ENCODE measurements at regions not wholly inside any gene's neighbourhood (a gene's known extent, or its start where the extent isn't known, plus 50 kb on each side); places are given as distances from the start of the nearest gene placed in this dataset.
A peak's percentile ranks its signal among the peaks of the same experiment; 100 is the strongest.

- DNase-seq: no peak
These were observed 399.1 kb downstream of the GXYLT1 start for GRCh38 chr12:41745593-41745992.

GRCh38 chr12:41743835-41744234, 400.8 kb downstream of the GXYLT1 start:
- no peak for DNase-seq

- no peak for DNase-seq
These were observed 405.6 kb downstream of the GXYLT1 start for GRCh38 chr12:41739066-41739465.

DNA sequence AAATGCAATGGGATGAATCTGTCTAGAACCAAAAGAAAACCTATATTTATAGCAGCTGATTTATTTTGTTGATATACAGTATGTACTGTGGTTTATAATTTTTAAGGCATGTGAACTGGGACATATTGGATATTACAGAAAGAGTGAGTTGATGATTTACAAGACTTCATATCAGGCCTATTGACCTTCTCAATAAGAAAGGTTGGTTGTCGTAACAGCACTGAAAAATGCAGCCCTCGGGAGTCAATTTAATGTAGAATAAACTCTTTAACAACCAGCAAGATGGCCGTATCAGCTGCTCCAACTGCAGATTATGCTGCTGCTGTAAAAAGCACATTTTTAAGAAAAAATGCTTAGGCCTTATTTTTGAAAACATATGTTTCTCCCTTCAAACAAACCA, 407.3 kb downstream of the GXYLT1 start:
- DNase-seq: no peak

- DNase-seq: no peak
These were observed 408.2 kb downstream of the GXYLT1 start for GRCh38 chr12:41736436-41736835.

- DNase-seq: no peak
These were observed 413.0 kb downstream of the GXYLT1 start for GRCh38 chr12:41731691-41732090.

DNA sequence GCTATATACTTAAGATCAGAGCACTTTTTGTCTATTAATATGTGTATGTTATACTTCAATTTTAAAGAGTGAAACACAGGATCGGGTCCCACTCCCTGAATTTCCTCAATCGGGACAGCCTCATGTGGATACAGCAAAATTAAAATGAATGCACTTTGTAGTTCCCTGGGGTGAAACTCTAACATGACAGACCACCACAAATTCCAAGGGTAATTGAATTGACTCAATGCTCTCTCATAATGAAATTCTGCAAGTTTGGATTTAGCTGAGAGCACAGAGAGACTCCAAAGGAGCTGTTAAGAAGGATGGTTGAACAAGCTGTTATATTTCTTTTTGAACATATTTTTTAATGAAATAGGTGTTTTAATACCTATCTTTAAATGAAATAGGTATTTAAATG, 413.6 kb downstream of the GXYLT1 start:
- DNase-seq: no peak

GRCh38 chr12:41724216-41724615, 420.5 kb downstream of the GXYLT1 start:
- DNase-seq: no peak

DNA sequence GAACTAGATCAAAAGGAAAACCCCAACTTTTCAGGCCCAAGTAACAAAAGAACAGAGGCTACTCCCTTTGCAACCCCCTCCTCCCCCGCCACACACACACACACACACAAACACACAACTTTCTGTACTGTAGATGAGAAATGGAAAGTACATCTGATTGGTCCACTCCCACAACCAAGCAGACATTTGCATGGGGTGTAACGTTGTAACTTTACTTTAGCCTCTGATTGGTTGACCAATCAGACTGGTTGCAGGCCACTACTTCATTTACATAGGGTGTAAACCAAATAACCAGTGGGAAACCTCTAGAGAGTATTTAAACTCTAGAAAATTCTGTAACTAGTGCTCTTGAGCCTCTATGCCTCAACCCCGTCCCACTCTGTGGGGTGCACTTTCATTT, 425.5 kb downstream of the GXYLT1 start:
- DNase-seq: no peak

GRCh38 chr12:41715256-41715655, 429.4 kb downstream of the GXYLT1 start:
- DNase-seq: no peak

DNA sequence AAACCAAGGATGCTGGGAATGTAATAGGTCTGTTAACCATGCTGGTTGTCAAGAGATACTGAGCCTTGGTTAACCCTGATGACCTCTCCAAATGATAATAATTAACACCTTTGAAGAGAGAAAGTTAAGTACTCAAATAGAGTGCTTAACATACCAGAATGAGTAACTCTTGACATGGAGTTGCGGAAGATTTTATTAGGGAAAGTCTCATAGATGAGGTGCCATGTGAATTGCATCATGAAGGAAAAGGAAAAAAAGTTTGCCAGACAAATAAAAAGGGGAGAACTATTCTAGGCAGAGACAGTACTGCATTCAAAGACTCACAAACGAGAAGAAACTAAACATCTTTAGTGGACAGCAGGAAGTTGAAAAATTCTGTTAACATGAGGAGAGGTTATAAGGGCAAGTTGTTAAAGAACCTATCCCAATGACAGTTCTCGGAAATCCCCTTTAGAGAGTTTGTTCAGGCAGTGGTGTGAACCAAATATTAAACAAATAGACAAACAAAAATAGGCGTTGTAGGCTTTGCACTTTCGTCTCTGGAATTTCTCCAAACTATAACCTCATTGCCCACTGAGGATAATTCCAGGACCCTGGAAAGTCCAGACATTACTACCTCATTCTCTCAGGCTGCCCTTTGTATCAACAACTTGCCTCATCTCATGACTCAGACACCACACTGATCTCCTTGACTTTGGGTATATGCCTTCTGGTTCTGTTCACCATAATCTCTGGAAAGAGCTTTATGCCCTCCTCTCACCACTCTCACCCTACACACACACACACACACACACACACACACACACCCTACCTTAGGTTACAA, 435.0 kb downstream of the GXYLT1 start:
- DNase-seq: no peak

GRCh38 chr12:41709012-41709411, 435.7 kb downstream of the GXYLT1 start:
- DNase-seq: no peak

DNA sequence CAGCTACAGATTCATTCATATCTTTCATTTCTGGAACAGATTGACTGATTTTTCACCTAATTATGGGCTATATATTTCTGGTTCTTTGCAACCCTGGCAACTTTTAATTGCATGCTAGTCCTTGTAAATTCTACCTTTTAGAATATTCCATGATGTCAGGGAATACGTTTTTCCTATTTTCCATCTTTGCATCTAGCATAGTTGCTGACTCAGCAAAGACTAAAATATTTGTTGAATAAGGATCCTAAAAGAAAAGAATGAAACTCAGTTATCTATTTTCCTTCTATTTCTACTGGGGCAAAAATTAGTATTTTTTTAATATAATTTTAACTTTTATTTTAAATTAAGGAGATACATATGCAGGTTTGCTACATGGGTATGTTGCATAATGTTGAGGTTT, 438.3 kb downstream of the GXYLT1 start:
- DNase-seq: no peak

- DNase-seq: no peak
These were observed 442.6 kb downstream of the GXYLT1 start for GRCh38 chr12:41701943-41702601.

GRCh38 chr12:41700940-41701339, 443.7 kb downstream of the GXYLT1 start:
- DNase-seq: no peak

DNA sequence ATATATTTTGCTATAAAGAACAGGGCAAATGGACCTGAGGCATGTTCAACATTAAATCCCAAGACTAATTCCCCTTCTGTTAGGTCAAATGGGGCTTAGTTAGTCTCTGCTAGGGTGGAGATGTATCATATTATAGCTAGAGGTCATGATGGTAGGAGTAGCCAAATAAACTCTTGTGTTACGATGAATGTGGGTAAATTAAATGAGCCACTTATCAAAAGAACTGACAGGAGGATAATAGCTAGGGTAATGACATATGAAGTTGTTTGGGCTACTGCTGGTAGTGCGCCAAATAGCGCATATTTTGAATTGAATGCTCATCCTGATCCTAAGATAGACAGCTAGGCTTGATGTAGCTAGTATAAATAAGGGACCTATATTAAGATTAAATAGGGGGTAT, 445.0 kb downstream of the GXYLT1 start:
- no peak for DNase-seq

DNA sequence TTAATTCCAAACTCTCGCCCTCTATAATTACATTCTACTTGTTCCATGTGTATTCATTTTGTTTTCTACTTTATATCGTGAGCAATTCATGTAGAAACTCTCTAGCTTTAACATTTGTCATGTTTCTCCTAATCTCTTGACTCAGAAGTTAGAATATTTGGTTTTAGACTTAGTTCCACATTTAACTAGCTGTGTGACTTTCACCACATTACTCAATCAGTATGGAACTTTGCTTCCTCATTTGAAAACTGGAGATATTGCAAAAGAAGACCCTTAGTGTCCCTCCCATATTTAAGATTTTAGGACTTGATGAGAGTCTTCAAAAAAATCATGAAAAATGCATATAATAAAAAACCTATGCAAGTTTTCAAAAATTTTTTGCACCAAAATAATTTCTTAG, 447.5 kb downstream of the GXYLT1 start:
- DNase-seq: no peak

DNA sequence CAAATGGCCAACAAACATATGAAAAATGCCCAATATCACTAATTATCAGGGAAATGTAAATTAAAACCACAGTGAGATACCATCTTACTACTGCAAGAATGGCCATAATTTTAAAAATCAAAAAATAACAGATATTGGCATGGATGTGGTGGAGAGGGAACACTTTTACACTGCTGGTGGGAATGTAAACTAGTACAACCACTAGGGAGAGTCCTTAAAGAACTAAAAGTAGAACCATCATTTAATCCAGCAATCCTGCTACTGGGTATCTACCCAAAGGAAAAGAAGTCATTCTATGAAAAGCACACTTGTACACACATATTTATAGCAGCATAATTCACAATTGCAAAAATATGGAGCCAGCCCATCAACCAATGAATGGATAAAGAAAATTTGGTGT, 459.7 kb downstream of the GXYLT1 start:
- DNase-seq: no peak

GRCh38 chr12:41683513-41684240, 461.0 kb downstream of the GXYLT1 start:
- DNase-seq: no peak

- DNase-seq: no peak
These were observed 461.7 kb downstream of the GXYLT1 start for GRCh38 chr12:41683023-41683422.

DNA sequence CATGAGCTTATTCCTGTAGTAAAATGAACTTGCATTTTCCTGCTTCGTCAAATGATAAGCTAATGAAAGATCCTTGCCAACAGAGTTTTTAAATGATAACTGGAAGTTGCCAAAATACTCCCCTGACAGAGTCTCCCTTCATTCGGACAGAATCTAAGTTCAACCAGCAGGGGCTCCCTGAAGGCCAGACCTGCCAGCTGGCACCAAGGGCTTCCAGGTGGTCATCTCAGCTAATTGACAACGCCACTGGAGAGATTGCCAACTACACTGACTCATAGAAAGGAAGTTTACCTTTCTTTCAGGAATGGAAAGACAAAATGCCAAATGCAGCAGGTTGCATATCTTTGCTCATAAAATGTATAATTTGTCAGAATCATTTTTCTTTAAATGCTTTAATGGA, 462.8 kb downstream of the GXYLT1 start:
- no peak for DNase-seq

- no peak for DNase-seq
These were observed 464.5 kb downstream of the GXYLT1 start for GRCh38 chr12:41680155-41680554.

GRCh38 chr12:41663598-41664265, 475.6 kb downstream of the PDZRN4 start:
- peak; percentile 38 for DNase-seq
